ENCODE measurements at regions not wholly inside any gene's neighbourhood (a gene's known extent, or its start where the extent isn't known, plus 50 kb on each side); places are given as distances from the start of the nearest gene placed in this dataset.

- no peak for DNase-seq
These were observed 91.5 kb upstream of the VASH1 start for GRCh38 chr14:76669770-76670169.

DNA sequence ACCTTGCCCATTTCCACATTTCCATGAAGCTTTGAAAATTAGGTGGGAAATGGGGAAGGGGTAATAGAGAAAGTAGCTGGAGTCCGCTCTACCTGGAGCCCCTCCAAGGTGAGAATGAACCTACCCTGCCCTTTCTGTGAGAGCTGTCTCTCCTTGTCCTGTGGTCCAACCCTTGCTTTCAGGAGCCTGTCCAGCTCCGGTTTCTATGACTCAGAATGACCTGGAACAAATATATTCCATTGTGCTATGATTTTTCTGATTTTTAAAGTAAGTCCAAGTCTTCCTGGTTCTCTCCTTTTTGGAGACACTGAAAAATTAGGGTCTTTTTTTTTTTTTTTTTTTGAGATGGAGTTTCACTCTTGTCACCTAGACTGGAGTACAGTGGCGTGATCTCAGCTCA lies 89.1 kb upstream of the VASH1 start:
- no peak for DNase-seq

DNA sequence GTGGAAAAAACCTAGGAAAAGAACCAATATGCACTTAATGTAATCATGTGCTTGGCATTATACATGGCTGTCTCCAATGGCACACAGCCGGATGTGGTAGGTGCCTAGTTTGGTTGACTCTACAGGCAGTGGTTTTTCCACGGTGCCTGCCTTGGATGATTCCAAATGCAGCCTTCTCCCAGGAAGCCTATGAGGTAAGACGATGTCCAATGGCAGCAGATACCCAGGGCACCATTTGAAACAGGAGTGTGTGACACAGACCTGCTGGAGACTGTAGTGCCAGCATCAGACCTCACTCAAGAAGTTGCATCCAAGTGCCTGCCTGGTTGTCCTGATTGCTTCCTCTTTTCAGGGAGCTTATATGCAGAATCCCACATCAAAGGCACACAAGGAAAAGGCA lies 88.0 kb upstream of the VASH1 start:
- DNase-seq, result no peak

DNA sequence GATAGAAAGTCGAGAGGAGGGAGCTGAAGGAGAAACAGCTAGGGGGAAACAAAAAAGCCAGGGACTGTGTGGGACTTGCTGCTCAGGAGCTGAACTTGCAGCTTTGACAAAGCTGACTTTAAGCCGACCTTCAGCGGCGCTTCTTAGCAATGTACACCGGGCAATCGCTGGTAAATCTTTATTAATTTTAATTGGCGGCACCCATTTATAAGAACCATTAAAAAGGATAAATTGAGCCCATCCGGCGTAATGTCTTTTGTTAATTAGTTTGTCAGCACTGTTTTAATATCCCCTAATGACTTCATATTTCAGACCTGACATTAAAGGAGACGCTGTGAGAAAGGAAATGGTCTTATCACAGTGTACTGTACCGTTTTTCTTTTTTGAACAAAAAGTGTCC lies 86.2 kb upstream of the VASH1 start:
- DNase-seq, result no peak

DNA sequence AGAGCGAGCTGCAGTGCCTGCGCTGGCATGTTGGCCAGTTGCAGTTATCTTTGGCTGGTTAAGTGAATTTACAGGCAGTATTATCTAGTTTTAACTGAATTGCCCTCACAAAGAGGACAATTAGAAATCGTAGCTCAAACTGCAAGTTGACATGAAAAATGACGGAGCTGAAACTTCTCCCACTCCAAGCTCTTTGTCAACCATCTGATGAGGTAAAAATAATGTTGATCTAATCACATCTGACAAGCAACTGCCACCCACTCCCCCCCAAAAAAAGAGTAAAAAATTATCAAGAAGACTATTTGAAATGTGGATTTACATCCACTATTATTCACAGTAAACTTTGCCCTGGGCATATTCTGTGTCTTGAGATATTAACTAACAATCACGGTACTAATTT lies 84.7 kb upstream of the VASH1 start:
- DNase-seq, result no peak

GRCh38 chr14:76677534-76678145 lies 83.6 kb upstream of the VASH1 start:
- no peak for DNase-seq

DNA sequence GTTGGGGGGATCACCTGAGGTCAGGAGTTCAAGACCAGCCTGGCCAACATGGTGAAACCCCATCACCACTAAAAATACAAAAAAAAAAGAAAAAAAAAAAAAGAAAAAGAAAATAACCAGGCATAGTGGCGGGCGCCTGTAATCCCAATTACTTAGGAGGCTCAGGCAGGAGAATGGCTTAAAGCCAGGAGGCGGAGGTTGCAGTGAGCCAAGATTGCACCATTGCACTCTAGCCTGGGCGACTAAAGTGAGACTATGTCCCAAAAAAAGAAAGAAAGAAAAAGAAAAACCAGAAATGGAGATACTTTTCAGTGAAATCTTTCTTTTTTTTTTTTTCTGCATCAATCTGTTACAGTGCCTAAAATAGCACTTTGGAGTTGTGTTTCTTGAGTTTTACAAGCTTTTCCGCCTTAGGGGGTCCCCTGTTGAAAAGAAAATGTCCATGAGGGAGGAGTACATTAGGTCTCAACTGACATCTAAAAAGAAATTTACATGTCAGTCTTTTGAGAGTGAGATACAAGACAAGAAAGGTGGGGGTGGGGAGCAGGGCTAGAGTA lies 82.9 kb upstream of the VASH1 start:
- no peak for DNase-seq

- no peak for DNase-seq
These were observed 78.9 kb upstream of the VASH1 start for GRCh38 chr14:76682367-76682766.

GRCh38 chr14:76686646-76687045 lies 74.6 kb upstream of the VASH1 start:
- no peak for DNase-seq

- DNase-seq, result no peak
These were observed 73.5 kb upstream of the VASH1 start for GRCh38 chr14:76687611-76688382.

GRCh38 chr14:76688383-76688671 lies 72.9 kb upstream of the VASH1 start:
- no peak for DNase-seq

DNA sequence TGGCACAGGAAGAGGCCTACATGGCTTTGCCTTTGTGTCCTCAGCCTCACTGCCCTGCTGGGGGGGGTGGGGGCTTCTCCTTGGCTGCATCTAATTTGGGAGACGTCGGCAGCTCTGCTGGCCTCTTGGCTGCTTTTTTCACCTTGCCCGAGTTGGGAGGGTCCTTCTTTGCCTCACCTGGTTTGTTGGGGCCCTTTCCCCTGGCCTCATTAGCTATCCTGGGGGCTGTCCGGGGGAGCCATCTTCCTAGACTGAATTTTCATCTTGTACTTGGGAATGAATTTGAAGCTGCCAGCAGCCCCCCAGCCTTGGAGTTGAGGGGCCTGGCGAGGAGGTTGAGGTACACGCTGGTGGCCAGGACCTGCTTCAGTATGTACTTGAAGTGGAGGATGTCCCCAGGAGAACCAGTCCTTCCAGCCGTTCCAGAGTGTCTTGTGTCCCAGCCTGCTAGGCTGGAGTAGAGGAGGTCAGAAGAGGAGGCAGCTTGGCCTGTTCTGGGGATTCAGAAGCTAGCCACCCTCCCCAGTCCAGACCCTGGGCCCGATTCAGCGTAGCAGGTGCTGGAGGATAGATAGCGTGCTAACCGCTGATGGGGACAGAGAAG lies 70.7 kb upstream of the VASH1 start:
- DNase-seq, result no peak

DNA sequence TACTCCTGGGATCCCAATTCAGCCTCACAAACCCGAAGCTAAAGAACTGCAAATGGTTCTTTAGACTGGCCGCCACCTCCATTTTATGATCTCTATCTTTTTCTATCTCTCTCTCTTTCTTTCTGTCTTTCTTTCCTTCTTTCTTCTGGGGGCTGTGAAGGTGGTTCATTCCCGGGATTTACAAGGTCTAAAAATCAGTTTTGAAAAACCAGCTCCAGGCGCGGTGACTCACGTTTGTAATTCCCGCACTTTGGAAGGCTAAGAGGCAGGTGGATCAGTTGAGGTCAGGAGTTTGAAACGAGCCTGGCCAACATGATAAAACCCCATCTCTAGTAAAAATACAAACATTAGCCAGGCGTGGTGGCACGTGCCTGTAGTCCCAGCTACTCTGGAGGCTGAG lies 67.2 kb upstream of the VASH1 start:
- no peak for DNase-seq

GRCh38 chr14:76695263-76695920 lies 65.9 kb upstream of the VASH1 start:
- DNase-seq, result no peak

DNA sequence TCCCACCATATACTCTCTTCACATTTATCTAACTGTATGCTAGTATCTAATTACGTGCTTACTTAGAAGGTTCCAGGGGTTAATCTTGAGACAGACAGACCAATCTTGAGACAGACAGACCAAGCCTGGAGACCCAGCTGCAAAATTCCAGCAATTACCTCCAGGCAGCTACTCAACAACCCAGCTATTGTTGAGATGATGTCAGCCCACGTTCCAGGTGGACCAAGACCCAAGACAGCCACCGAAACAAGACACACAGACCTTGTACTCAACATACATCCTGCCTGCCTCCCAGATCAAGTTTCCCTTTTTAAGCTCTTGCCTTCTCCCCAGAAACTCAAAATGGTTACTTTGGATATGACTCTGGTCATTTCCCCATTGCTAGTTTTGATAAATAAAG lies 64.9 kb upstream of the VASH1 start:
- no peak for DNase-seq

- DNase-seq, result no peak
These were observed 64.5 kb upstream of the VASH1 start for GRCh38 chr14:76696791-76697190.

- no peak for DNase-seq
These were observed 63.9 kb upstream of the VASH1 start for GRCh38 chr14:76697246-76697905.

DNA sequence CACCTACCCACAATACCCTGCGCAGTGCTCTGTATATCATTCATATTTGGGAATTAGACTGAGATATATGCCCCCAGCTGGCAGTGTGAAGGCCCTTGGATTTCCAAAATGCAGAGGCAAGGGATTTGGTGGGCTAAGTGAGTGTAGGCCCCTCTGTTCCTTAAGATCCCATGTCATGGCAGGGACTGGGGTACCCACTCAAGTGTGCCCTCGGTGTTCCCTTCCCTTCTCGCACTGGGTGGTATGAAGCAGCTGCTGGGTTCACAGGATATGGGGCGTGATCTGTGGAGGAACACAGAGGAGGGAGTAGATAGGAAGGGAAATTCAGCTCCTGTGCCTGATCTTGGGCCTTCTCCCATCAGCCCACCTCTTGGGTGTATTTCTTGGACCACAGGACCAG lies 63.1 kb upstream of the VASH1 start:
- DNase-seq, result no peak

- no peak for DNase-seq
These were observed 62.6 kb upstream of the VASH1 start for GRCh38 chr14:76698631-76699030.

GRCh38 chr14:76699209-76699938 lies 61.9 kb upstream of the VASH1 start:
- no peak for DNase-seq

GRCh38 chr14:76699939-76700590 lies 61.2 kb upstream of the VASH1 start:
- no peak for DNase-seq

DNA sequence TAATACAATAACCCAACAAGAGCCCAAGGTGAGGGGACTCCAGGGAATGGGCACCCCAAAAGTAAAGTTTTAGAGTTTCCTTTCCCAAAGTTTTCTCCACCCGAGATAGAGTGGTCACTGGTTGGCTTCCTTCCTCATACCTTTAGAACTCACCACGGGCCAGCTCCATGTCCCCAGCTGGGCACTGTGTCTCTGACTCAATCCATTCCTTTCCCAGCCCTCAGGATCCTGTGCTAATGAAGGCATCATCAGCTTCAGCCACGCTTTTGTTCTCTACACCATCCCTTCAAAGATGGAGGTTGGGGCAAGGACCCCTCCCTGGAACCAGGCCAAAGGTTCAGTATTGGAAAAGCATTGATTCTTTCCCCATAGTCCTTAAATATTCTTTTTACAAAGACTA lies 59.8 kb upstream of the VASH1 start:
- no peak for DNase-seq
